HL-60/S4 (cell line): ENCODE measurements at regions not wholly inside any gene's neighbourhood (a gene's known extent, or its start where the extent isn't known, plus 50 kb on each side); places are given as distances from the start of the nearest gene placed in this dataset.

Source experiments
- in situ Hi-C: fragments of 300-500 bp; cut with MboI; formaldehyde crosslinking; loops from 2 replicates; pipeline ENCODE4 v1.14.3; 2022; ENCODE audit warnings: low sequenced_read_pairs

- in situ Hi-C loops = no loop called here
These were observed 138.3 kb upstream of the PLET1 start for GRCh38 chr11:112398798-112399478.

GRCh38 chr11:112400476-112401014 is 139.9 kb upstream of the PLET1 start:
- in situ Hi-C loops = no loop called here

DNA sequence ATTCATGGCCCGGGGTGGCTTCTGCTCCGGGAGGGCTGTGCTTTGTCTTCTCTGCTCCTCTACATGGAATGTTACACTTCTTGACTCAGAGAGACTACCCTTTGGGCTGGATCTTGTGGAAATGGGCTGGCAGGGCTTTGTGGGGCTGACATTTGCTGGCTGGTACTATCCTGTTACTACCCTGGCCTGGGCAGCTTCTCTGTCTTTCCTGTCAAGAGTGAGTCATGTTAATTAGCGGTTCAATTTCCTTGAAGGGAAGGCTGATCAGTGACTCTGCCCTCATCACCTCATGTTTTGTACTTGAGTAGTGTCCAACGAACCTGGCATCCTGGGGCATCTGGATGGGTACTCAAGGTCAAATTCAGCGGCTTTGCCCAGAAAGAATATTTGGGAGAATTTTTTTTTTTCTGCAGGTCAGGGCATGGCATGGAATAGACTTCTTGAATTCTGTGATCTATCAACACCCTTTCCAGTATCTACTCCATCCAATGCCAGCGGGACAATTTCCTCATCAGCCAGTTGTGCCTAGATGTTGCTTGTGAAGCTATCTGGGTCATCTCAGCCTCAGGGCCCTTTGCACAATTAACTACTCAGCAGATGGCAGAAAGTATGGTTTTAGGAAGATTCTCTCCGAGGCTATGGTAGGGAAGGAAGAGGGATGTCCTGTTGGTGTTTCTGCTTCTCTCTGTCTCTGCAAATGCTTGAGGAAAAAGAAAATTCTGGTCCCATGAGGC is 140.5 kb upstream of the PLET1 start:
- in situ Hi-C loops = no loop called here

GRCh38 chr11:112403432-112403831 is 142.8 kb upstream of the PLET1 start:
- in situ Hi-C loops = no loop called here

GRCh38 chr11:112404112-112404511 is 143.5 kb upstream of the PLET1 start:
- in situ Hi-C loops = no loop called here

DNA sequence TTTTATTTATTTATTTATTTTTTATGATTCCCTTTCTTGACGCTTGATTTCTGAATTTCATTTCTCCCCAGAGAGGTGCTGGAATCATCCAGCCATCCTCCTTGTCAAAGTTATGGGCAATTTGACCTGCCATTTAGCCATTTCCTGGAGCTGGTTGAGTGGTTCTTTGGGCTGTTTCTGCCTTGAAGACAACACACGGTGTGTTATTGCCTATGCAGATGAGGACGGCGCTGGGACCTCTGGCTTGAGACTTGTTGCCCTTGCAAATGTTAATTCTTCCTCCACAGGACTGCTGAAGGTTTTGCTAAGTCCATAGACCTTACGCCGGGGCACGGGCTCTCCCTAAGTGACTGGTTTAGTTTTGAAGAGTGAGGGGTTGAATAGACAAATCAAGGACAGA is 147.9 kb upstream of the PLET1 start:
- in situ Hi-C loops = no loop called here

DNA sequence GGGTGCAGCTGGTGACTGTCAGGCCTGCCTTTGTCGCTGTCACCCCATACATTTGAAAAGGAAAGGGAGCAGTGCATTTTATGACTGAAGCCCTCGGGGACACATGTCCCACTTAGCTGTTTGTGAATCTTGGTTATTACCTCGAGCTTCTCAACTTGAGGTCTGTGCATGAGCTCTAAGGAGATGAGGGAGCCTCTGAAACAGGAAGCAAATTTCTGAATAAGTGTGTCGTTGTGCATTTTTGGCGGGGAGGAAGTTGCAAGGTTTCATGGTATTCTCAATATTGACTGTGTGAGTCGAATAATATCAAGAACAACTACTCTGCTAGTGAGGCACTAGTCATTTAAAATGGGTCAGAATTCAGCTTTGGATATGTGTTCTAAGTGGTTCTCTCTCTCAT is 149.7 kb upstream of the PLET1 start:
- in situ Hi-C loops = no loop called here

GRCh38 chr11:112412383-112412782 is 151.7 kb upstream of the PLET1 start:
- in situ Hi-C loops = no loop called here

- in situ Hi-C loops = no loop called here
These were observed 156.7 kb upstream of the PLET1 start for GRCh38 chr11:112417339-112417738.

DNA sequence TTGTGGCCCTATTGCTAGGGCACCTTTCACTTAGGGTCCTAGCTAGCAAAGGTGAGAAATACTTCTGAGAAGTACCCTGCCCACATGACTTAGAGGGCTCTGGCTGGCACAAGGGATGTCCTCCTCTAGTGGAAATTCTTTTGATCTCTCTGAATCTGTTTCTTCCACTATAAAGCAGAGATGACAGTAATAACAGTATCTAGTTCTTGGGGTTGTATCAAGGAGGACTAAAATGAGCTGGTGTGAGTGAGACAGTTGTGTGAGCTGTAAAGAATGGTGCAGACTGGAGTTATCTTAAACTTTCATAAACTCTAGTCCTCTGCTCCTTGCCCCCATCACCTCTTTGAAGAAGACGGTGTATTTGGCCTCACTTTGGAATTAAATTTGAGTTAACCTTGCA is 157.8 kb upstream of the PLET1 start:
- in situ Hi-C loops = no loop called here

GRCh38 chr11:112421879-112422278 is 161.2 kb upstream of the PLET1 start:
- in situ Hi-C loops = no loop called here

- in situ Hi-C loops = no loop called here
These were observed 164.5 kb upstream of the PLET1 start for GRCh38 chr11:112425121-112425520.

- in situ Hi-C loops = no loop called here
These were observed 176.4 kb upstream of the PLET1 start for GRCh38 chr11:112437096-112437495.

- in situ Hi-C loops = no loop called here
These were observed 179.0 kb upstream of the PLET1 start for GRCh38 chr11:112439614-112440013.

- in situ Hi-C loops = no loop called here
These were observed 179.9 kb upstream of the PLET1 start for GRCh38 chr11:112440518-112440917.

GRCh38 chr11:112448168-112448567 is 187.5 kb upstream of the PLET1 start:
- in situ Hi-C loops = no loop called here

- in situ Hi-C loops = no loop called here
These were observed 188.1 kb upstream of the PLET1 start for GRCh38 chr11:112448806-112449205.

DNA sequence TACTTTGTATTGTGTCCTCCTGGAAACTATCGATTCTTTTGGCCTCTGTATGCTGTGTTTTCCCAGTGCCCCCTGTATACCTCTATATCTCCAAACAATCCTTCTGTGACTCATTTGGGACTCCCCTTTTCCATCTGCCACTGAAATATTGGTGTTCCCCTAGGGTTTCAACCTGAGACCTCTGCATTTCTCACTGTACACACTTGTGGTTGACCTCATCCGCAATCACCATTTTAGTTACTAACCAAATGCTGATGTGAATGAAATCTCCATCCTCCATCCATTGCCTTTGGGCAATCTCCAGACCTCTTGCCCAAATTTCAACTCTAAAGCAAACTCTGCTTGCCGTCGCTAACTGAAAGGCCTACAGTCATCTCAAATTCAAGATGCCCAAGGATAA is 190.6 kb upstream of the PLET1 start:
- in situ Hi-C loops = no loop called here

DNA sequence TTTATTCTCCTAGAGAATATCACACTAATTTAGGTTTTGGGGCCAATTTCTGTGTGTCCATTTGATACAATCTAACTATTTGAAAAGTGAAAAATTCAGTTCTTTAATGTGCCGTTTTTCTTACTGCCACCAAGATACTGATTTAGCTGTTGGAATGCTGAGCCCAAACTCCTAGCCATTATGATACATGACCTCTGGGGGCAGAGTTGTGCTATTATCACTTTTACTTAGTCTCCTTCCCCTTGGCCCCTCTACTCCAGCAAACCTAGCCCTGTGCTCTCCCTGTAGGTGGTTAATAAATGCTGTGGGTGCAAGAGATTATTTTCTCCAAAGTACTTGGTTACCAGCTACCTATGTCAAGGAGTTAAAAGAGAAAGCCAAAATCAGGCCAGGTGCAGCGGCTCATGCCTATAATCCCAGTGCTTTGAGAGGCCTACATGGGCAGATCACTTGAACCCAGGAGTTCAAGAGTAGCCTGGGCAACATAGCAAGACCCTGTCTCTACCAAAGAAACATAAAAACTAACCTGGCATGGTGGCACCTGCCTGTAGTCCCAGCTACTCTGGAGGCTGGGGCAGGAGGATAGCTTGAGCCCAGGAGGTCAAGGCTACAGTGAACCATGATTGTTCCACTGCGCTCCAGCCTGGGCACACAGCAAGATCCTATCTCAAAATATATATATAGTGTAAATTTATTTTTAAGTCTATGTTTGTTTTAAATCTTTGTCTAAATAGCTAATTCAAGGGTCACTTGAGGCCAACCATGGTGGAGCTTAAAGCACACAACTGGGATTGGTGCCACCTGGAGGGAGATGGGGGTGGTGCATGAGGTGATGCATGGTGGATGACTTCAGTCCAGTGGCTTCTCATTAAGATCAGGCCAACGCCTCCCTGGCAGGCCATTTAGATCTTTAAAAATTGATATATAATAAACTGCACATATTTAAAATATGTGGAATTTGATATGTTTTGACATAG is 193.2 kb upstream of the PLET1 start:
- in situ Hi-C loops = no loop called here

- in situ Hi-C loops = no loop called here
These were observed 194.2 kb upstream of the PLET1 start for GRCh38 chr11:112454841-112455240.

DNA sequence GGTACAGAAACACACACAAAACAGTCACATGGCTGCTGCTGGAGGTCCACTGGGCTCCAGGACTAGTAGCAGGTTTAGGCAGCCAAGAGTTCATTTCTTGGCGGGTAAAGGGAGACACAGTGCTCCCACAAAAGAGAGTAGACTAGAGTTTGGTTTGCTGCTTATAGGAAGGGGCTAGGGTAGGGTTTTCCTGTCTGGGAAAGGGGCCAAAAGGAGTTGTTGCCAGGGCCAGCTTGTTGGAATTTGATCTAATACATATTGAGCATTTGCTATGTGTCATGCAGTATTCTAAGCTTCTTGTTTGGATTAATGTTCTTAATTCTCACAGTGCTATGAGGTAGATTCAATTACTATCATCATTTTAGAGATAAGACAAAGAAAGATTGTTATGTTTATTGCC is 195.1 kb upstream of the PLET1 start:
- in situ Hi-C loops = no loop called here
